ENCODE measurements at regions not wholly inside any gene's neighbourhood (a gene's known extent, or its start where the extent isn't known, plus 50 kb on each side); places are given as distances from the start of the nearest gene placed in this dataset.

- DNase-seq, result no peak
- Mint-ChIP-seq H3K27me3 (ENCODE audit: unreplicated experiment) (peaks cover 5% of the 10 kb centered on the region), H3K27ac (ENCODE audit: unreplicated experiment) (no peak overlapping the region), H3K9me3 (ENCODE audit: unreplicated experiment) (peaks cover 2% of the 10 kb centered on the region), H3K36me3 (ENCODE audit: unreplicated experiment) (peaks cover 6% of the 10 kb centered on the region), H3K4me3 (ENCODE audit: unreplicated experiment) (no peak overlapping the region), H3K4me1 (ENCODE audit: low read depth, unreplicated experiment) (no peaks in the 10 kb centered on the region)
- no peak for TF ChIP-seq CTCF (IDR thresholded peaks at IDR 0.05; ENCODE audit: partially characterized antibody, unreplicated experiment)
These were observed 130.1 kb upstream of the SEC14L1 start for GRCh38 chr17:77010667-77011066.

GRCh38 chr17:77011173-77012011 lies 129.4 kb upstream of the SEC14L1 start:
- H3K4me3 Mint-ChIP-seq (ENCODE audit: unreplicated experiment), result no peak overlapping the region
- peaks cover 6% of the 10 kb centered on the region for H3K36me3 Mint-ChIP-seq (ENCODE audit: unreplicated experiment)
- no peaks in the 10 kb centered on the region for H3K4me1 Mint-ChIP-seq (ENCODE audit: low read depth, unreplicated experiment)
- no peak overlapping the region for H3K27ac Mint-ChIP-seq (ENCODE audit: unreplicated experiment)
- peaks cover 3% of the 10 kb centered on the region for H3K27me3 Mint-ChIP-seq (ENCODE audit: unreplicated experiment)
- DNase-seq, result peak; percentile 67
- peak; percentile 73 for TF ChIP-seq CTCF (IDR thresholded peaks at IDR 0.05; ENCODE audit: partially characterized antibody, unreplicated experiment)
- peaks cover 2% of the 10 kb centered on the region for H3K9me3 Mint-ChIP-seq (ENCODE audit: unreplicated experiment)

GRCh38 chr17:77018504-77018903 lies 122.3 kb upstream of the SEC14L1 start:
- Mint-ChIP-seq H3K27ac (ENCODE audit: unreplicated experiment) (no peak overlapping the region), H3K36me3 (ENCODE audit: unreplicated experiment) (no peaks in the 10 kb centered on the region), H3K27me3 (ENCODE audit: unreplicated experiment) (no peaks in the 10 kb centered on the region), H3K4me3 (ENCODE audit: unreplicated experiment) (no peak overlapping the region), H3K4me1 (ENCODE audit: low read depth, unreplicated experiment) (no peaks in the 10 kb centered on the region), H3K9me3 (ENCODE audit: unreplicated experiment) (peaks cover 2% of the 10 kb centered on the region)
- TF ChIP-seq CTCF (IDR thresholded peaks at IDR 0.05; ENCODE audit: partially characterized antibody, unreplicated experiment), result no peak
- DNase-seq, result no peak

- H3K27me3 Mint-ChIP-seq (ENCODE audit: unreplicated experiment), result no peaks in the 10 kb centered on the region
- H3K36me3 Mint-ChIP-seq (ENCODE audit: unreplicated experiment), result no peaks in the 10 kb centered on the region
- no peaks in the 10 kb centered on the region for H3K4me1 Mint-ChIP-seq (ENCODE audit: low read depth, unreplicated experiment)
- peaks cover 2% of the 10 kb centered on the region for H3K9me3 Mint-ChIP-seq (ENCODE audit: unreplicated experiment)
- no peak for TF ChIP-seq CTCF (IDR thresholded peaks at IDR 0.05; ENCODE audit: partially characterized antibody, unreplicated experiment)
- DNase-seq, result no peak
- no peak overlapping the region for H3K4me3 Mint-ChIP-seq (ENCODE audit: unreplicated experiment)
- H3K27ac Mint-ChIP-seq (ENCODE audit: unreplicated experiment), result no peak overlapping the region
These were observed 120.8 kb upstream of the SEC14L1 start for GRCh38 chr17:77019893-77020379.

- no peaks in the 10 kb centered on the region for H3K4me1 Mint-ChIP-seq (ENCODE audit: low read depth, unreplicated experiment)
- no peak for TF ChIP-seq CTCF (IDR thresholded peaks at IDR 0.05; ENCODE audit: partially characterized antibody, unreplicated experiment)
- no peak overlapping the region for H3K4me3 Mint-ChIP-seq (ENCODE audit: unreplicated experiment)
- no peak for DNase-seq
- H3K27ac Mint-ChIP-seq (ENCODE audit: unreplicated experiment), result no peak overlapping the region
- H3K36me3 Mint-ChIP-seq (ENCODE audit: unreplicated experiment), result no peaks in the 10 kb centered on the region
- H3K27me3 Mint-ChIP-seq (ENCODE audit: unreplicated experiment), result no peaks in the 10 kb centered on the region
- H3K9me3 Mint-ChIP-seq (ENCODE audit: unreplicated experiment), result peaks cover 2% of the 10 kb centered on the region
These were observed 119.8 kb upstream of the SEC14L1 start for GRCh38 chr17:77020973-77021372.
